GM12878 (cell line): ENCODE measurements at regions not wholly inside any gene's neighbourhood (a gene's known extent, or its start where the extent isn't known, plus 50 kb on each side); places are given as distances from the start of the nearest gene placed in this dataset.

ENCODE experiments used
- ATAC-seq: fragments of 200-7000 bp; cut with Tn5 transposase; 3 replicates; pipeline ENCODE4 v1.9.1; 2020; ENCODE audit warnings: mild to moderate bottlenecking, moderate library complexity
- BruUV-seq: library from RNA; stranded (reverse); fragments of 400-500 nt; replicated peaks from 2 replicates; lab custom pipeline; 2021; lab: Mats Ljungman, UMichigan
- CTCF ChIA-PET: fragments of 300-600 bp; sonication (Branson Sonifier 250); formaldehyde crosslinking; extraction: SDS; loops from one replicate; lab custom pipeline; 2021; ENCODE audit warnings: inconsistent platforms; lab: Yijun Ruan, JAX
- POLR2A ChIA-PET: fragments of 350-600 bp; formaldehyde crosslinking; extraction: SDS; loops from one replicate; lab custom pipeline; 2021; ENCODE audit warnings: inconsistent platforms; lab: Charles Lee
- RAD21 ChIA-PET: fragments of 300-600 bp; sonication (Branson Sonifier 250); formaldehyde crosslinking; loops from one replicate; lab custom pipeline; 2023; ENCODE audit warnings: antibody characterized with exemption; ENCODE audit not compliant: unreplicated experiment; lab: Charles Lee
- SMC1A ChIA-PET: fragments of 300-600 bp; sonication (Branson Sonifier 250); formaldehyde crosslinking; loops from one replicate; lab custom pipeline; 2023; ENCODE audit not compliant: unreplicated experiment, uncharacterized antibody; lab: Charles Lee
- DNase-seq: peaks from one replicate; pipeline ENCODE4 v3.0.0-alpha.2; 2011; ENCODE audit warnings: low read depth, low spot score
- FAIRE-seq: peaks from 3 replicates; lab custom pipeline; 2011; peaks lifted over from hg19 to GRCh38; lab: Jason Lieb, UNC
- H2AFZ ChIP-seq: 2 replicates; pipeline ENCODE4 v1.6.0; 2011; ENCODE audit warnings: low read depth, low read length, control low read depth; ENCODE audit not compliant: control insufficient read depth
- H3K27ac ChIP-seq: 2 replicates; pipeline ENCODE4 v1.5.1; 2011; ENCODE audit warnings: control low read depth; ENCODE audit not compliant: control insufficient read depth, insufficient read depth
- H3K27me3 ChIP-seq, 2 experiments: replicated peaks in 1 of 2; 2 replicates each; pipeline versions ENCODE4 v1.6.0 to v1.6.1; 2011; ENCODE audit warnings: low read length in 1 of 2; ENCODE audit not compliant: control insufficient read depth in 2 of 2, insufficient read depth in 2 of 2
- H3K36me3 ChIP-seq, 2 experiments: 2 replicates each; pipeline ENCODE4 v1.5.1; 2011; ENCODE audit warnings: low read length in 1 of 2; ENCODE audit not compliant: control insufficient read depth in 2 of 2, insufficient read depth in 2 of 2
- H3K4me1 ChIP-seq: 2 replicates; pipeline ENCODE4 v1.6.1; 2011; ENCODE audit warnings: mild to moderate bottlenecking, low read length, moderate library complexity, mixed read lengths; ENCODE audit not compliant: control insufficient read depth, insufficient read depth
- H3K4me2 ChIP-seq: 2 replicates; pipeline ENCODE4 v1.6.0; 2011; ENCODE audit warnings: control low read depth; ENCODE audit not compliant: control insufficient read depth, insufficient read depth
- H3K4me3 ChIP-seq: fragments of 200-600 bp; sonication (generic); 2 replicates; pipeline ENCODE4 v1.5.1; 2016
- H3K79me2 ChIP-seq: 2 replicates; pipeline ENCODE4 v1.6.0; 2011; ENCODE audit warnings: low read length; ENCODE audit not compliant: control insufficient read depth, insufficient read depth
- H3K9ac ChIP-seq: 2 replicates; pipeline ENCODE4 v1.8.0; 2011; ENCODE audit warnings: low read length, control low read depth, mixed read lengths; ENCODE audit not compliant: control insufficient read depth, insufficient read depth
- H3K9me3 ChIP-seq: replicated peaks from 3 replicates; pipeline ENCODE4 v1.5.1; 2011; ENCODE audit warnings: mild to moderate bottlenecking, low read length; ENCODE audit not compliant: control insufficient read depth, insufficient read depth
- H4K20me1 ChIP-seq: 2 replicates; pipeline ENCODE4 v1.6.0; 2011; ENCODE audit not compliant: control insufficient read depth, insufficient read depth
- HCFC1 ChIP-seq: fragments of 150-350 bp; IDR thresholded peaks from 2 replicates; pipeline ENCODE4 v1.6.1; 2014; ENCODE audit warnings: low read length
- HSF1 ChIP-seq: fragments of 150-350 bp; IDR thresholded peaks from 2 replicates; pipeline ENCODE4 v1.6.1; 2014; ENCODE audit warnings: mild to moderate bottlenecking, low read depth, low read length
- NBN ChIP-seq: fragments of 450-650 bp; IDR thresholded peaks from 2 replicates; pipeline ENCODE4 v1.6.1; 2016
- SIN3A ChIP-seq: IDR thresholded peaks from 2 replicates; pipeline ENCODE4 v1.6.1; 2012; ENCODE audit warnings: low read depth, low read length, improper control_type of control experiment
- SKIL ChIP-seq: fragments of 450-650 bp; IDR thresholded peaks from 2 replicates; pipeline ENCODE4 v1.6.1; 2017; ENCODE audit warnings: mild to moderate bottlenecking, low read depth, inconsistent platforms; ENCODE audit not compliant: poor library complexity, severe bottlenecking
- WGBS: methylation state at CpG from one replicate; pipeline ENCODE4 v1.1.6; 2016; ENCODE audit warnings: low lambda C conversion rate; ENCODE audit not compliant: insufficient replicate concordance, insufficient coverage; ENCODE audit errors: missing lambda C conversion rate; 5-methylcytosine and 5-hydroxymethylcytosine counted together
- in situ Hi-C: fragments of 300-500 bp; cut with MboI; formaldehyde crosslinking; loops from 9 replicates; pipeline ENCODE4 v1.14.3; 2018; ENCODE audit warnings: mixed read lengths
- intact Hi-C: fragments of 100-400 bp; cut with micrococcal nuclease; formaldehyde crosslinking; loops from one replicate; pipeline ENCODE4 v1.14.2; 2022; ENCODE audit not compliant: unreplicated experiment

- no peak overlapping the region for H3K4me2 ChIP-seq
- H3K4me1 ChIP-seq, result peaks cover 11% of the 10 kb centered on the region
- H3K9ac ChIP-seq, result no peak overlapping the region
- no peaks in the 10 kb centered on the region for H3K9me3 ChIP-seq
- ChIA-PET RAD21 (no interaction called here), CTCF (interaction anchor here (1.3 kb wide), 1 partner anchor 31 kb away, joined by 4 read pairs; no protein-coding TSS in a partner anchor), SMC1A (interaction anchor here (0.6 kb wide), 1 partner anchor 642 kb away, joined by 3 read pairs; no protein-coding TSS in a partner anchor), POLR2A (no interaction called here)
- intact Hi-C loops, result no loop called here
- BruUV-seq, result no TSS peak
- H3K4me3 ChIP-seq, result no peak overlapping the region
- no peak for ATAC-seq
- 48% methylated on average over 2 of the region's 2 CpGs for WGBS
- TF ChIP-seq SKIL (no peak), SIN3A (no peak), HCFC1 (no peak), NBN (no peak), HSF1 (no peak)
- no peaks in the 10 kb centered on the region for H4K20me1 ChIP-seq
- FAIRE-seq, result no peak
- no peaks in the 10 kb centered on the region for H3K36me3 ChIP-seq
- no peak for DNase-seq
- in situ Hi-C loops, result no loop called here
- H3K27ac ChIP-seq, result no peak overlapping the region
- H2AFZ ChIP-seq, result no peak overlapping the region
- no peaks in the 10 kb centered on the region for H3K79me2 ChIP-seq
- H3K27me3 ChIP-seq, result no peaks in the 10 kb centered on the region; a peak in 1 of 4 replicates
Measured at GRCh38 chr6:99187429-99187828, 162.0 kb downstream of the FAXC start.
